H1 (cell line): ENCODE measurements at regions not wholly inside any gene's neighbourhood (a gene's known extent, or its start where the extent isn't known, plus 50 kb on each side); places are given as distances from the start of the nearest gene placed in this dataset.

ENCODE experiments used
- CTCF ChIA-PET: fragments of 300-600 bp; sonication (Branson Sonifier 250); formaldehyde crosslinking; loops from one replicate; lab custom pipeline; 2021; ENCODE audit not compliant: partially characterized antibody; lab: Charles Lee
- POLR2A ChIA-PET: fragments of 300-600 bp; sonication (Branson Sonifier 250); formaldehyde crosslinking; loops from one replicate; lab custom pipeline; 2021; ENCODE audit warnings: inconsistent platforms; ENCODE audit not compliant: partially characterized antibody; lab: Charles Lee
- DNase-seq, 2 experiments: peaks; one replicate each; pipeline versions ENCODE4 v3.0.0 to v3.0.0-alpha.2; 2010 to 2022; ENCODE audit warnings: low spot score in 2 of 2, low read depth in 1 of 2, mixed read lengths in 1 of 2
- FAIRE-seq: peaks from 2 replicates; lab custom pipeline; 2011; peaks lifted over from hg19 to GRCh38; lab: Jason Lieb, UNC
- H2AFZ ChIP-seq: 2 replicates; pipeline ENCODE4 v1.8.1; 2012; ENCODE audit warnings: low read length, inconsistent platforms
- H2AK5ac ChIP-seq: 2 replicates; pipeline ENCODE4 v1.6.1; 2013; ENCODE audit warnings: low read depth, low read length
- H2BK120ac ChIP-seq: replicated peaks from 2 replicates; pipeline ENCODE3; 2013; ENCODE audit warnings: low read depth, low read length, inconsistent platforms
- H2BK12ac ChIP-seq: 2 replicates; pipeline ENCODE4 v1.6.1; 2013; ENCODE audit warnings: low read depth, low read length
- H2BK15ac ChIP-seq: 2 replicates; pipeline ENCODE4 v1.6.1; 2013; ENCODE audit warnings: low read length
- H2BK20ac ChIP-seq: 2 replicates; pipeline ENCODE4 v1.6.1; 2013; ENCODE audit warnings: low read length
- H2BK5ac ChIP-seq: 2 replicates; pipeline ENCODE4 v1.6.1; 2013; ENCODE audit warnings: low read depth, low read length
- H3K14ac ChIP-seq: 2 replicates; pipeline ENCODE4 v1.6.1; 2013; ENCODE audit warnings: inconsistent platforms; ENCODE audit not compliant: insufficient read length
- H3K18ac ChIP-seq: 2 replicates; pipeline ENCODE4 v1.6.1; 2013; ENCODE audit warnings: low read length; ENCODE audit errors: extremely low read depth
- H3K23ac ChIP-seq: 2 replicates; pipeline ENCODE4 v1.6.1; 2013; ENCODE audit warnings: inconsistent platforms; ENCODE audit not compliant: insufficient read length
- H3K23me2 ChIP-seq: 2 replicates; pipeline ENCODE4 v1.6.1; 2013; ENCODE audit warnings: low read depth, low read length
- H3K27ac ChIP-seq: 2 replicates; pipeline ENCODE4 v1.6.1; 2011; ENCODE audit warnings: low read depth, low read length, inconsistent platforms
- H3K27me3 ChIP-seq, 4 experiments: replicated peaks in 1 of 4; 1 replicate in 1 of 4; 2 replicates in 3 of 4; pipeline versions ENCODE4 v1.6.1 to v1.8.1; 2011 to 2013; ENCODE audit warnings: low read length in 3 of 4, mild to moderate bottlenecking in 3 of 4, inconsistent platforms in 2 of 4, mixed read lengths in 2 of 4, moderate library complexity in 1 of 4; ENCODE audit not compliant: control insufficient read depth in 3 of 4, insufficient read depth in 3 of 4; ENCODE audit errors: extremely low read depth in 1 of 4
- H3K36me3 ChIP-seq, 4 experiments: 2 replicates each; pipeline versions ENCODE4 v1.6.1 to v1.8.1; 2011 to 2013; ENCODE audit warnings: mild to moderate bottlenecking in 4 of 4, low read length in 3 of 4, moderate library complexity in 2 of 4, control low read depth in 1 of 4, inconsistent platforms in 1 of 4; ENCODE audit not compliant: insufficient read depth in 4 of 4, control insufficient read depth in 2 of 4
- H3K4ac ChIP-seq: replicated peaks from 2 replicates; pipeline ENCODE3; 2013; ENCODE audit warnings: low read length, low read depth, mixed read lengths, inconsistent platforms; ENCODE audit not compliant: insufficient read length
- H3K4me1 ChIP-seq, 4 experiments: replicated peaks in 1 of 4; 1 replicate in 1 of 4; 2 replicates in 3 of 4; pipeline versions ENCODE4 v1.6.1 to v1.8.1; 2011 to 2013; ENCODE audit warnings: low read length in 3 of 4, inconsistent platforms in 2 of 4, mixed read lengths in 1 of 4; ENCODE audit not compliant: insufficient read depth in 4 of 4, control insufficient read depth in 3 of 4
- H3K4me2 ChIP-seq, 2 experiments: 2 replicates each; pipeline versions ENCODE4 v1.6.1 to v1.8.1; 2011 to 2013; ENCODE audit warnings: low read depth in 2 of 2, low read length in 2 of 2, control low read depth in 1 of 2, inconsistent platforms in 1 of 2, mild to moderate bottlenecking in 1 of 2; ENCODE audit not compliant: insufficient read depth in 1 of 2
- H3K4me3 ChIP-seq, 4 experiments: fragments of 200-600, 300-600 bp in 1 of 4; sonication (generic), shearing (Covaris generic), sonication (Bioruptor Twin) in 1 of 4; 2 replicates each; pipeline versions ENCODE4 v1.5.1 to v1.8.1; 2011 to 2016; ENCODE audit warnings: low read length in 4 of 4, low read depth in 3 of 4, control low read depth in 2 of 4, inconsistent platforms in 2 of 4, mild to moderate bottlenecking in 2 of 4, mixed read lengths in 1 of 4, moderate library complexity in 1 of 4; ENCODE audit not compliant: insufficient read depth in 2 of 4; ENCODE audit errors: extremely low read depth in 1 of 4
- H3K56ac ChIP-seq: replicated peaks from 2 replicates; pipeline ENCODE3; 2013; ENCODE audit warnings: low read depth, mild to moderate bottlenecking, mixed read lengths, low read length, inconsistent platforms; ENCODE audit not compliant: insufficient read length
- H3K79me1 ChIP-seq: 2 replicates; pipeline ENCODE4 v1.6.1; 2013; ENCODE audit warnings: low read depth, low read length, control low read depth
- H3K79me2 ChIP-seq, 2 experiments: 2 replicates each; pipeline versions ENCODE4 v1.6.1 to v1.8.1; 2012 to 2013; ENCODE audit warnings: low read length in 2 of 2, mild to moderate bottlenecking in 2 of 2, inconsistent platforms in 1 of 2; ENCODE audit not compliant: insufficient read depth in 2 of 2, control insufficient read depth in 1 of 2
- H3K9ac ChIP-seq, 4 experiments: replicated peaks in 1 of 4; 1 replicate in 1 of 4; 2 replicates in 3 of 4; pipeline versions ENCODE4 v1.6.1 to v1.8.1; 2011 to 2013; ENCODE audit warnings: low read depth in 3 of 4, low read length in 3 of 4, control low read depth in 2 of 4, mild to moderate bottlenecking in 2 of 4, moderate library complexity in 2 of 4, inconsistent platforms in 1 of 4; ENCODE audit errors: extremely low read depth in 1 of 4
- H3K9me3 ChIP-seq, 2 experiments: 2 replicates each; pipeline versions ENCODE4 v1.6.1 to v1.8.1; 2012 to 2013; ENCODE audit warnings: mild to moderate bottlenecking in 2 of 2, moderate library complexity in 2 of 2, control low read depth in 1 of 2, inconsistent platforms in 1 of 2, low read depth in 1 of 2, low read length in 1 of 2, mixed read lengths in 1 of 2; ENCODE audit not compliant: insufficient read depth in 2 of 2
- H4K20me1 ChIP-seq, 2 experiments: replicated peaks in 1 of 2; 2 replicates each; pipeline versions ENCODE3 to v1.8.1; 2011 to 2013; ENCODE audit warnings: inconsistent platforms in 2 of 2, low read length in 2 of 2, mild to moderate bottlenecking in 1 of 2; ENCODE audit not compliant: insufficient read depth in 2 of 2, control insufficient read depth in 1 of 2
- H4K5ac ChIP-seq: 2 replicates; pipeline ENCODE4 v1.6.1; 2013; ENCODE audit warnings: low read length, low read depth, mixed read lengths, inconsistent platforms; ENCODE audit not compliant: insufficient read length
- H4K8ac ChIP-seq: 2 replicates; pipeline ENCODE4 v1.8.0; 2013; ENCODE audit warnings: mild to moderate bottlenecking, moderate library complexity, low read length, inconsistent platforms; ENCODE audit not compliant: insufficient read depth; ENCODE audit errors: extremely low read depth
- H4K91ac ChIP-seq: replicated peaks from 2 replicates; pipeline ENCODE3; 2013; ENCODE audit warnings: low read length, mixed read lengths, inconsistent platforms; ENCODE audit not compliant: insufficient read length
- ASH2L ChIP-seq: fragments of 200-600, 300-600 bp; sonication (generic); IDR thresholded peaks from one replicate; pipeline ENCODE4 v1.7.1; 2017; ENCODE audit warnings: low read length
- EZH2 ChIP-seq: fragments of 200-600 bp; sonication (generic); IDR thresholded peaks from 2 replicates; pipeline ENCODE4 v1.7.1; 2012; ENCODE audit warnings: low read depth, mild to moderate bottlenecking, moderate library complexity, low read length, inconsistent platforms; ENCODE audit not compliant: severe bottlenecking
- JUND ChIP-seq: IDR thresholded peaks from 2 replicates; pipeline ENCODE4 v1.6.1; 2011; ENCODE audit warnings: mild to moderate bottlenecking, improper control_type of control experiment, low read length
- RFX5 ChIP-seq: IDR thresholded peaks from 2 replicates; pipeline ENCODE4 v1.6.1; 2011; ENCODE audit warnings: low read depth, low read length, improper control_type of control experiment, borderline replicate concordance
- TEAD4 ChIP-seq: IDR thresholded peaks from 2 replicates; pipeline ENCODE4 v1.6.1; 2012; ENCODE audit warnings: low read depth, low read length, inconsistent platforms, mixed read lengths
- whole genome bisulfite sequencing, 2 experiments: shearing (Covaris generic) in 1 of 2; methylation state at CpG; one replicate each; pipeline versions ENCODE4 v1.1.6 to v1.1.7; 2013 to 2015; ENCODE audit warnings: low lambda C conversion rate in 2 of 2, mixed read lengths in 2 of 2, inconsistent platforms in 1 of 2, low coverage in 1 of 2, missing lambda C conversion rate in 1 of 2; ENCODE audit not compliant: insufficient replicate concordance in 2 of 2, insufficient coverage in 1 of 2, insufficient read length in 1 of 2; ENCODE audit errors: extremely low coverage in 1 of 2, missing lambda C conversion rate in 1 of 2; 5-methylcytosine and 5-hydroxymethylcytosine counted together
- TF ChIP-seq, protein P1 (sequence below): IDR thresholded peaks from 2 replicates; pipeline ENCODE4 v1.6.1; 2011; ENCODE audit warnings: low read length, improper control_type of control experiment

DNA sequence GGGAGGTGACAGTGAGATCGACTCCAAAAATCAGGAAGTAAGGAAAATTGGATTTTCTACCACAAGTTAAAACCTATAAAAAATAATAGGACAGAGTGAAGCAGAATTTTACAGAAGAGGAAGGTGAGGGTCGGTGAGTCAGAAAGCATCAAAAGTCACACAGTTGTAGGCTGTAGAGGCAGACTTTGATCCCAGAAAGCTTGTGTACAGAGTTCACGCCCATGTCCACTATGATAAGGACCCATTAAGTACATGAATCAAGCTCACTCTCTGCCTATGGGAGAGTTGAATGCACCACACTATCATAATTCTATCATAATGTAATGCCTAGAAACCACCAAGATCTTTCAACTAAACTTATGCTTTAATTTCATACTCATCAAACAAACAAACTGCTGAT lies 291.2 kb downstream of the PRELID2 start:
- POLR2A ChIA-PET: no interaction called here
- TF ChIP-seq ASH2L (no peak), EZH2 (no peak), JUND (no peak), RFX5 (no peak), TEAD4 (no peak)
- TF ChIP-seq, protein P1, sequence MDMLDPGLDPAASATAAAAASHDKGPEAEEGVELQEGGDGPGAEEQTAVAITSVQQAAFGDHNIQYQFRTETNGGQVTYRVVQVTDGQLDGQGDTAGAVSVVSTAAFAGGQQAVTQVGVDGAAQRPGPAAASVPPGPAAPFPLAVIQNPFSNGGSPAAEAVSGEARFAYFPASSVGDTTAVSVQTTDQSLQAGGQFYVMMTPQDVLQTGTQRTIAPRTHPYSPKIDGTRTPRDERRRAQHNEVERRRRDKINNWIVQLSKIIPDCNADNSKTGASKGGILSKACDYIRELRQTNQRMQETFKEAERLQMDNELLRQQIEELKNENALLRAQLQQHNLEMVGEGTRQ: no peak

More for the DNA sequence above, 291.2 kb downstream of the PRELID2 start:
- H4K91ac ChIP-seq: no peak overlapping the region
- no peak overlapping the region for H3K18ac ChIP-seq
- no peaks in the 10 kb centered on the region for H4K20me1 ChIP-seq
- H2BK20ac ChIP-seq: no peak overlapping the region
- H3K56ac ChIP-seq: no peak overlapping the region
- no peak overlapping the region for H3K14ac ChIP-seq
- H2BK5ac ChIP-seq: no peak overlapping the region
- H3K9me3 ChIP-seq: no peaks in the 10 kb centered on the region
- H3K4me2 ChIP-seq: no peak overlapping the region
- no peak overlapping the region for H3K23ac ChIP-seq
- CTCF ChIA-PET: no interaction called here
- H2BK120ac ChIP-seq: no peak overlapping the region
- no peak overlapping the region for H3K4ac ChIP-seq
- H3K4me1 ChIP-seq: peaks cover 0 to 4% (median 0%) of the 10 kb centered on the region in 4 experiments; a peak in 2 of 7 replicates
- DNase-seq (no peak), FAIRE-seq (no peak)
- no peak overlapping the region for H4K5ac ChIP-seq
- H4K8ac ChIP-seq: no peak overlapping the region
- H2BK15ac ChIP-seq: no peak overlapping the region
- H3K27ac ChIP-seq: no peak overlapping the region
- no peaks in the 10 kb centered on the region for H3K79me1 ChIP-seq
- no peaks in the 10 kb centered on the region for H3K23me2 ChIP-seq
- H3K36me3 ChIP-seq: no peaks in the 10 kb centered on the region
- H2BK12ac ChIP-seq: no peak overlapping the region
- 90% methylated on average over 3 of the region's 3 CpGs; no CpG with 5 or more reads in 1 of the 2 experiments for WGBS, 2 experiments
- H3K79me2 ChIP-seq: no peaks in the 10 kb centered on the region
- H2AFZ ChIP-seq: no peak overlapping the region
- H3K27me3 ChIP-seq: no peaks in the 10 kb centered on the region; a peak in 1 of 7 replicates
- H3K4me3 ChIP-seq: no peak overlapping the region
- H2AK5ac ChIP-seq: no peak overlapping the region
- H3K9ac ChIP-seq: no peak overlapping the region
